ENCODE measurements at regions not wholly inside any gene's neighbourhood (a gene's known extent, or its start where the extent isn't known, plus 50 kb on each side); places are given as distances from the start of the nearest gene placed in this dataset.

GRCh38 chr9:103430469-103430868, 435.3 kb downstream of the CYLC2 start:
- Histone ChIP-seq H3K27ac (ENCODE audit: low read depth, low read length) (no peak overlapping the region), H3K9ac (ENCODE audit: low read length in 5 of 5) (no peak overlapping the region), H3K36me3 (ENCODE audit: control insufficient read depth in 5 of 5, insufficient read depth in 5 of 5, low read length in 5 of 5) (no peaks in the 10 kb centered on the region), H3K9me3 (ENCODE audit: control insufficient read depth in 5 of 5, low read length in 5 of 5) (no peaks in the 10 kb centered on the region), H3K27me3 (ENCODE audit: control insufficient read depth in 5 of 5, insufficient read depth in 4 of 5, low read length in 5 of 5) (no peaks in the 10 kb centered on the region), H3K4me3 (ENCODE audit: low read depth in 1 of 5, low read length in 5 of 5) (no peak overlapping the region), H3K4me1 (ENCODE audit: control insufficient read depth in 5 of 5, insufficient read depth in 5 of 5, low read length in 5 of 5) (no peaks in the 10 kb centered on the region)

DNA sequence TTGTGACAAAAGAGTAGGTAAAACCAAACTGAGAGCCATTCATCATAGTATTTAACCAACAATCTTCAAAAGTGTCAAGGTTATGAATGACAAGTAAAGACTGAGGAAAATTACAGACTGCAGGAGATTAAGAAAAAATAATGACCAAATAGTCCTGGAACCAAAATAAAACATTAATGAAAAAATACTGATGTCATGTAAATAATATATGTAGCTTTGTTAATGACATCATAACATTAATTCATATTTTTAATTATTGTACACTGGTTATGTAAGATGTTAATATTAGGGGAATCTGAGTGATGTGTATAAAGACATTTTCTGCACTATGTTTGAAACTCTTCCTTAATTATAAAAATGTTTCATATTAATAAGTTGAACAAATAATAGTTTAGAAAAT, 436.7 kb downstream of the CYLC2 start:
- Histone ChIP-seq H3K36me3 (ENCODE audit: control insufficient read depth in 5 of 5, insufficient read depth in 5 of 5, low read length in 5 of 5) (no peaks in the 10 kb centered on the region), H3K9ac (ENCODE audit: low read length in 5 of 5) (no peak overlapping the region), H3K27me3 (ENCODE audit: control insufficient read depth in 5 of 5, insufficient read depth in 4 of 5, low read length in 5 of 5) (no peaks in the 10 kb centered on the region), H3K9me3 (ENCODE audit: control insufficient read depth in 5 of 5, low read length in 5 of 5) (no peaks in the 10 kb centered on the region), H3K4me1 (ENCODE audit: control insufficient read depth in 5 of 5, insufficient read depth in 5 of 5, low read length in 5 of 5) (no peaks in the 10 kb centered on the region), H3K27ac (ENCODE audit: low read depth, low read length) (no peak overlapping the region), H3K4me3 (ENCODE audit: low read depth in 1 of 5, low read length in 5 of 5) (no peak overlapping the region)

DNA sequence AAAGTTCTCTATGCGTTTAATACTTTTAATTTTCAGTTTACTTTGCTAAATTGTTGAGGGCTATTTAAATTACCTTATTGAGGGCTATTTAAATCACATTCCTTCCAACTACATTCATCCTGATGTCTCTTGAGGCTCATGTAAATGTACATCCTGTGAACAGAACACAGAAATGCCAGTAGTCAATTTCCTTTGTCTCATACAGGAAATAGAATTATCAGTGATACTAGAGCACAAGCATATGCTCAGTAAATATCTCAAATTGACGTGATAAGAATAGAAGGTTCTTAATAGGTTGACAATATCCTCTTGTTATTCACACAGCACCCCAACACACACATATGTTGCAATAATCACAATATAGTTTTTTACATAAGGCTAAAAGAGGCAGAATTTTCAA, 449.0 kb downstream of the CYLC2 start:
- H3K9ac ChIP-seq (ENCODE audit: low read length in 5 of 5) = no peak overlapping the region

DNA sequence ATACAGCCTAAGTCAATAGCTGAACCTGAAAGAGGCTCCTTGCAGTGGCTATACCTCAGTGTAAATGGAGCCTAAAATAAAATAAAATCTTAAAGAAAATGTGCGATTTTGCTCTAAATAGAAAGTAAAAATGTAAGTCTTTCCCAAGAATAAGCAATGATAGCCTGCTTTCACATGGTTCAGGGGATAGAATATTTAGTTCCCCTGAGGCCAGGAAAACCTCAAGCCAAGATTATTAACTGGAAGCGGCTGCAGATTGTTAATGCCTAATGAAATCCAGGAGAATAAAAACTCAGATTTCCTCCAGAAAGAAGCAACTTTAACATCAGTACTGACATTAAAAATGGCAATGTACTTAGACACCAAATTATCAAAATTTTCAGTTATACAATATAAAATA, 463.7 kb downstream of the CYLC2 start:
- H3K9me3 ChIP-seq (ENCODE audit: control insufficient read depth in 5 of 5, low read length in 5 of 5) = no peaks in the 10 kb centered on the region
- no peaks in the 10 kb centered on the region for H3K27me3 ChIP-seq (ENCODE audit: control insufficient read depth in 5 of 5, insufficient read depth in 4 of 5, low read length in 5 of 5)
- no peak overlapping the region for H3K4me3 ChIP-seq (ENCODE audit: low read depth in 1 of 5, low read length in 5 of 5)
- H3K27ac ChIP-seq (ENCODE audit: low read depth, low read length) = no peak overlapping the region
- no peaks in the 10 kb centered on the region for H3K36me3 ChIP-seq (ENCODE audit: control insufficient read depth in 5 of 5, insufficient read depth in 5 of 5, low read length in 5 of 5)
- H3K4me1 ChIP-seq (ENCODE audit: control insufficient read depth in 5 of 5, insufficient read depth in 5 of 5, low read length in 5 of 5) = peaks cover 0 to 5% (median 0%) of the 10 kb centered on the region in 5 donors
- H3K9ac ChIP-seq (ENCODE audit: low read length in 5 of 5) = no peak overlapping the region

More for the DNA sequence above, 449.0 kb downstream of the CYLC2 start:
- Histone ChIP-seq H3K27me3 (ENCODE audit: control insufficient read depth in 5 of 5, insufficient read depth in 4 of 5, low read length in 5 of 5) (peaks cover 0 to 2% (median 0%) of the 10 kb centered on the region in 5 donors), H3K36me3 (ENCODE audit: control insufficient read depth in 5 of 5, insufficient read depth in 5 of 5, low read length in 5 of 5) (no peaks in the 10 kb centered on the region), H3K4me1 (ENCODE audit: control insufficient read depth in 5 of 5, insufficient read depth in 5 of 5, low read length in 5 of 5) (no peaks in the 10 kb centered on the region), H3K4me3 (ENCODE audit: low read depth in 1 of 5, low read length in 5 of 5) (no peak overlapping the region), H3K9me3 (ENCODE audit: control insufficient read depth in 5 of 5, low read length in 5 of 5) (peaks cover 0 to 3% (median 0%) of the 10 kb centered on the region in 5 donors), H3K27ac (ENCODE audit: low read depth, low read length) (no peak overlapping the region)

- Histone ChIP-seq H3K36me3 (ENCODE audit: control insufficient read depth in 5 of 5, insufficient read depth in 5 of 5, low read length in 5 of 5) (no peaks in the 10 kb centered on the region), H3K4me3 (ENCODE audit: low read depth in 1 of 5, low read length in 5 of 5) (no peak overlapping the region), H3K9me3 (ENCODE audit: control insufficient read depth in 5 of 5, low read length in 5 of 5) (no peaks in the 10 kb centered on the region), H3K9ac (ENCODE audit: low read length in 5 of 5) (no peak overlapping the region), H3K27ac (ENCODE audit: low read depth, low read length) (no peak overlapping the region), H3K4me1 (ENCODE audit: control insufficient read depth in 5 of 5, insufficient read depth in 5 of 5, low read length in 5 of 5) (no peaks in the 10 kb centered on the region), H3K27me3 (ENCODE audit: control insufficient read depth in 5 of 5, insufficient read depth in 4 of 5, low read length in 5 of 5) (no peaks in the 10 kb centered on the region)
Measured at GRCh38 chr9:103471241-103471640, 476.1 kb downstream of the CYLC2 start.

DNA sequence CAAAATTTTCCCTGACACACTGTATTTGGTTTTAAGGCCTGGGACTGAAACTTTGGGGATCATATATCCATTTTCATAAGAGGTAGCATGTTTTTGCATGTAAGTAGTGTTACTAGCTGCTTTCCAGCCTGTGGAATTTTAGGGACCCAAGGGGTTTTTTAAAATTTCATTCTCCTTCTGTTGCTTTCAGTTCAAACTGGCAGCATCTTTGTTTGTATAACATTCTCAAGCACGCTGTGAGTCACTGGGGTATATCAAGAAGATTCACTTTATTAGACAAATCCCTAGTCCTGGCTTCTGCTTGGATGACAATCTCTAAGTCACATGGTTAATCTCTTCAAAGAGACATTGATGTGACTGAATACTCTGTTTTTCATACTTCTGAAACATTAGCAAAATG, 479.0 kb downstream of the CYLC2 start:
- H3K27ac ChIP-seq (ENCODE audit: low read depth, low read length) = no peak overlapping the region

DNA sequence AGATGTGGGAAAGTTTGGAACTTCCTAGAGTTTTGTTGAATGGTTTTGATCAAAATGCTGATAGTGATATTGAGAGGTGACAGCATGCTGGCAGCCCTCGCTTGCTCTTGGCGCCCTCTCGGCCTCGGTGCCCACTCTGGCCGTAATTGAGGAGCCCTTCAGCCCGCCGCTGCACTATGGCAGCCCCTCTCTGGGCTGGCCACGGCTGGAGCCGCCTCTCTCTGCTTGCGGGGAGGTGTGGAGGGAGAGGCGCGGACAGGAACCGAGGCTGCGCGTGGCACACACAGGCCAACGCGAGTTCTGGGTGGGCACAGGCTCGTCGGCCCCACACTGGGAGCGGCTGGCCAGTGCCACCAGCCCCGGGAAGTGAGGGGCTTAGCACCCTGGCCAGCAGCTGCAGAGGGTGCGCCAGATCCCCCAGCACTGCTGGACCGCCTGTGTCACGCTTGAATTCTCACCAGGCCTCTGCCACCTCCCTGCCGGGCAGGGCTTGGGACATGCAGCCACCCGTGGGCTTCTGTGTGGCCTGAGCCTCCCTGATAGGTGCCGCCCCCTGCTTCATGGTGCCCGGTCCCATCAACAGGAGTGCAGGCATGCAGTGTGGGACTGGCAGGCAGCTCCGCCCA, 488.5 kb downstream of the CYLC2 start:
- peaks cover 0 to 3% (median 3%) of the 10 kb centered on the region in 5 donors for H3K9me3 ChIP-seq (ENCODE audit: control insufficient read depth in 5 of 5, low read length in 5 of 5)

More for the DNA sequence above, 479.0 kb downstream of the CYLC2 start:
- H3K36me3 ChIP-seq (ENCODE audit: control insufficient read depth in 5 of 5, insufficient read depth in 5 of 5, low read length in 5 of 5) = no peaks in the 10 kb centered on the region
- H3K4me1 ChIP-seq (ENCODE audit: control insufficient read depth in 5 of 5, insufficient read depth in 5 of 5, low read length in 5 of 5) = no peaks in the 10 kb centered on the region
- H3K4me3 ChIP-seq (ENCODE audit: low read depth in 1 of 5, low read length in 5 of 5) = no peak overlapping the region
- no peak overlapping the region for H3K9ac ChIP-seq (ENCODE audit: low read length in 5 of 5)
- no peaks in the 10 kb centered on the region for H3K9me3 ChIP-seq (ENCODE audit: control insufficient read depth in 5 of 5, low read length in 5 of 5)
- no peaks in the 10 kb centered on the region for H3K27me3 ChIP-seq (ENCODE audit: control insufficient read depth in 5 of 5, insufficient read depth in 4 of 5, low read length in 5 of 5)

GRCh38 chr9:103485138-103485537, 490.0 kb downstream of the CYLC2 start:
- H3K9ac ChIP-seq (ENCODE audit: low read length in 5 of 5) = no peak overlapping the region
- no peaks in the 10 kb centered on the region for H3K36me3 ChIP-seq (ENCODE audit: control insufficient read depth in 5 of 5, insufficient read depth in 5 of 5, low read length in 5 of 5)
- no peaks in the 10 kb centered on the region for H3K27me3 ChIP-seq (ENCODE audit: control insufficient read depth in 5 of 5, insufficient read depth in 4 of 5, low read length in 5 of 5)
- H3K9me3 ChIP-seq (ENCODE audit: control insufficient read depth in 5 of 5, low read length in 5 of 5) = peaks cover 0 to 3% (median 3%) of the 10 kb centered on the region in 5 donors
- no peak overlapping the region for H3K27ac ChIP-seq (ENCODE audit: low read depth, low read length)
- H3K4me3 ChIP-seq (ENCODE audit: low read depth in 1 of 5, low read length in 5 of 5) = no peak overlapping the region
- no peaks in the 10 kb centered on the region for H3K4me1 ChIP-seq (ENCODE audit: control insufficient read depth in 5 of 5, insufficient read depth in 5 of 5, low read length in 5 of 5)

More for the DNA sequence above, 488.5 kb downstream of the CYLC2 start:
- Histone ChIP-seq H3K27me3 (ENCODE audit: control insufficient read depth in 5 of 5, insufficient read depth in 4 of 5, low read length in 5 of 5) (no peaks in the 10 kb centered on the region), H3K27ac (ENCODE audit: low read depth, low read length) (no peak overlapping the region), H3K4me3 (ENCODE audit: low read depth in 1 of 5, low read length in 5 of 5) (no peak overlapping the region), H3K4me1 (ENCODE audit: control insufficient read depth in 5 of 5, insufficient read depth in 5 of 5, low read length in 5 of 5) (no peaks in the 10 kb centered on the region), H3K36me3 (ENCODE audit: control insufficient read depth in 5 of 5, insufficient read depth in 5 of 5, low read length in 5 of 5) (no peaks in the 10 kb centered on the region), H3K9ac (ENCODE audit: low read length in 5 of 5) (no peak overlapping the region)

- no peaks in the 10 kb centered on the region for H3K4me1 ChIP-seq (ENCODE audit: control insufficient read depth in 5 of 5, insufficient read depth in 5 of 5, low read length in 5 of 5)
- H3K36me3 ChIP-seq (ENCODE audit: control insufficient read depth in 5 of 5, insufficient read depth in 5 of 5, low read length in 5 of 5) = no peaks in the 10 kb centered on the region
- no peak overlapping the region for H3K9ac ChIP-seq (ENCODE audit: low read length in 5 of 5)
- H3K9me3 ChIP-seq (ENCODE audit: control insufficient read depth in 5 of 5, low read length in 5 of 5) = peaks cover 0 to 4% (median 0%) of the 10 kb centered on the region in 5 donors
- H3K27me3 ChIP-seq (ENCODE audit: control insufficient read depth in 5 of 5, insufficient read depth in 4 of 5, low read length in 5 of 5) = no peaks in the 10 kb centered on the region
- H3K4me3 ChIP-seq (ENCODE audit: low read depth in 1 of 5, low read length in 5 of 5) = no peak overlapping the region
- no peak overlapping the region for H3K27ac ChIP-seq (ENCODE audit: low read depth, low read length)
Measured at GRCh38 chr9:103514767-103515166, 519.6 kb downstream of the CYLC2 start.

DNA sequence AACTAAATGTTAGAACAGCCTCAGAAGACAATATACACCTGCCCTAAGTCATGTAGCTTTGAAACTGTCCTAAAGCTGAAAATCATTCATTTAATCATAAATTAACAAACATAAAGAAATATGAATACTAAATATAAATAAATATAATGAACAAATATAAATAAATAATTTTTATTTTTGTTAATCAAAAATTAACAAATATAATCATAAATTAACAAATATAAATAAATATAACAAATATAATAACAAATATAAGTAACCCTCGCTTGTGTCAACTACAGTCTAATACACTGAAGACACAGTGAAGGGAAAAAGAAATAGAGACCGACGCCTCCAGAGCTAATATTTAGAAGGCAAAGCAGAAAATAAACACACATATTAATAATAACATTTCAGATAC, 527.3 kb downstream of the CYLC2 start:
- Histone ChIP-seq H3K4me1 (ENCODE audit: control insufficient read depth in 5 of 5, insufficient read depth in 5 of 5, low read length in 5 of 5) (no peaks in the 10 kb centered on the region), H3K36me3 (ENCODE audit: control insufficient read depth in 5 of 5, insufficient read depth in 5 of 5, low read length in 5 of 5) (no peaks in the 10 kb centered on the region), H3K9ac (ENCODE audit: low read length in 5 of 5) (no peak overlapping the region), H3K4me3 (ENCODE audit: low read depth in 1 of 5, low read length in 5 of 5) (no peak overlapping the region), H3K27me3 (ENCODE audit: control insufficient read depth in 5 of 5, insufficient read depth in 4 of 5, low read length in 5 of 5) (no peaks in the 10 kb centered on the region), H3K9me3 (ENCODE audit: control insufficient read depth in 5 of 5, low read length in 5 of 5) (no peaks in the 10 kb centered on the region), H3K27ac (ENCODE audit: low read depth, low read length) (no peak overlapping the region)

All from subcutaneous abdominal adipose tissue (tissue), 5 donors.